H1 (cell line): ENCODE measurements at regions not wholly inside any gene's neighbourhood (a gene's known extent, or its start where the extent isn't known, plus 50 kb on each side); places are given as distances from the start of the nearest gene placed in this dataset.

Experiments
- CEBPB ChIP-seq: IDR thresholded peaks from 2 replicates; pipeline ENCODE4 v1.6.1; 2012; ENCODE audit warnings: low read depth, low read length
- EGR1 ChIP-seq: IDR thresholded peaks from 2 replicates; pipeline ENCODE4 v1.6.1; 2011; ENCODE audit warnings: low read depth, low read length, borderline replicate concordance
- KDM1A ChIP-seq: fragments of 200-600, 300-600 bp; sonication (generic); IDR thresholded peaks from 2 replicates; pipeline ENCODE4 v1.7.1; 2016; ENCODE audit warnings: mild to moderate bottlenecking, low read length, borderline replicate concordance
- NRF1 ChIP-seq: IDR thresholded peaks from 2 replicates; pipeline ENCODE4 v1.6.1; 2011; ENCODE audit warnings: mild to moderate bottlenecking, low read depth, low read length, improper control_type of control experiment
- POLR2A ChIP-seq, 2 experiments: IDR thresholded peaks; 1 replicate in 1 of 2; 2 replicates in 1 of 2; pipeline ENCODE4 v1.6.1; 2011; ENCODE audit warnings: low read depth in 2 of 2, low read length in 2 of 2, mild to moderate bottlenecking in 2 of 2; ENCODE audit errors: control extremely low read depth in 1 of 2
- POLR2AphosphoS5 ChIP-seq: IDR thresholded peaks from 2 replicates; pipeline ENCODE4 v1.6.1; 2011; ENCODE audit warnings: low read depth, low read length
- RFX5 ChIP-seq: IDR thresholded peaks from 2 replicates; pipeline ENCODE4 v1.6.1; 2011; ENCODE audit warnings: low read depth, low read length, improper control_type of control experiment, borderline replicate concordance
- YY1 ChIP-seq: IDR thresholded peaks from 2 replicates; pipeline ENCODE4 v1.6.1; 2011; ENCODE audit warnings: low read depth, mild to moderate bottlenecking, low read length
- TF ChIP-seq, protein P1 (sequence below), 3 experiments: IDR thresholded peaks; 1 replicate in 2 of 3; 2 replicates in 1 of 3; pipeline versions ENCODE4 v1.5.1 to v1.6.1; 2011; ENCODE audit warnings: low read length in 3 of 3, mild to moderate bottlenecking in 3 of 3, inconsistent platforms in 2 of 3, low read depth in 1 of 3, moderate library complexity in 1 of 3; ENCODE audit not compliant: insufficient read depth in 1 of 3; ENCODE audit errors: control extremely low read depth in 1 of 3
- TF ChIP-seq, protein P2 (sequence below): IDR thresholded peaks from 2 replicates; pipeline ENCODE4 v1.6.1; 2011; ENCODE audit warnings: low read length, improper control_type of control experiment
- TF ChIP-seq, protein P3 (sequence below): IDR thresholded peaks from 2 replicates; pipeline ENCODE4 v1.6.1; 2012; ENCODE audit warnings: inconsistent platforms

DNA sequence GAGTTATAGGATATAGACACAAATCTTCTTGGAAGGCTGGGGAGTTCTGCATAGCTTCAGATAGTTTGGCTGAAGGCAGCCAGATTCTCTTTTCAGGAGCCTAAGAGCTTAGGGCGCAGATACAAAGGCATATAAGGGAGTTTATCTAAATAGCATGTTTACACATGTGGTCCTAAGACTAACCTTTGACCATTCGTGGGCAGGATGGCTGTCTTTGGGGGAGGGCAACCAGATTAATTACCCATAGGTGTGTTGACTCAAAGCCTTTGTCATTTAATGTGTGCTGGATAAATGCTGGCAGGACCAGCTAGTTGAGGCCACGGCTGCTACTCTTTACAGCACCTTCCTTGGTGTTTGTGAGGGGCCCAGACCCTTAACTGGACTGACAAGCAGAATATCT lies 71.8 kb downstream of the IER5 start:
- TF ChIP-seq, protein P1, sequence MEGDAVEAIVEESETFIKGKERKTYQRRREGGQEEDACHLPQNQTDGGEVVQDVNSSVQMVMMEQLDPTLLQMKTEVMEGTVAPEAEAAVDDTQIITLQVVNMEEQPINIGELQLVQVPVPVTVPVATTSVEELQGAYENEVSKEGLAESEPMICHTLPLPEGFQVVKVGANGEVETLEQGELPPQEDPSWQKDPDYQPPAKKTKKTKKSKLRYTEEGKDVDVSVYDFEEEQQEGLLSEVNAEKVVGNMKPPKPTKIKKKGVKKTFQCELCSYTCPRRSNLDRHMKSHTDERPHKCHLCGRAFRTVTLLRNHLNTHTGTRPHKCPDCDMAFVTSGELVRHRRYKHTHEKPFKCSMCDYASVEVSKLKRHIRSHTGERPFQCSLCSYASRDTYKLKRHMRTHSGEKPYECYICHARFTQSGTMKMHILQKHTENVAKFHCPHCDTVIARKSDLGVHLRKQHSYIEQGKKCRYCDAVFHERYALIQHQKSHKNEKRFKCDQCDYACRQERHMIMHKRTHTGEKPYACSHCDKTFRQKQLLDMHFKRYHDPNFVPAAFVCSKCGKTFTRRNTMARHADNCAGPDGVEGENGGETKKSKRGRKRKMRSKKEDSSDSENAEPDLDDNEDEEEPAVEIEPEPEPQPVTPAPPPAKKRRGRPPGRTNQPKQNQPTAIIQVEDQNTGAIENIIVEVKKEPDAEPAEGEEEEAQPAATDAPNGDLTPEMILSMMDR (IDR thresholded peaks at IDR 0.05; ENCODE audit: control extremely low read depth in 1 of 3, insufficient read depth in 1 of 3, low read depth in 1 of 3, low read length in 3 of 3), result no peak
- TF ChIP-seq POLR2A (IDR thresholded peaks at IDR 0.05; ENCODE audit: control extremely low read depth in 1 of 2, low read depth in 2 of 2, low read length in 2 of 2), result no peak
- TF ChIP-seq POLR2AphosphoS5, result no peak
- no peak for TF ChIP-seq NRF1
- no peak for TF ChIP-seq RFX5
- TF ChIP-seq, protein P2, sequence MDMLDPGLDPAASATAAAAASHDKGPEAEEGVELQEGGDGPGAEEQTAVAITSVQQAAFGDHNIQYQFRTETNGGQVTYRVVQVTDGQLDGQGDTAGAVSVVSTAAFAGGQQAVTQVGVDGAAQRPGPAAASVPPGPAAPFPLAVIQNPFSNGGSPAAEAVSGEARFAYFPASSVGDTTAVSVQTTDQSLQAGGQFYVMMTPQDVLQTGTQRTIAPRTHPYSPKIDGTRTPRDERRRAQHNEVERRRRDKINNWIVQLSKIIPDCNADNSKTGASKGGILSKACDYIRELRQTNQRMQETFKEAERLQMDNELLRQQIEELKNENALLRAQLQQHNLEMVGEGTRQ, result no peak
- TF ChIP-seq CEBPB, result no peak
- TF ChIP-seq, protein P3, sequence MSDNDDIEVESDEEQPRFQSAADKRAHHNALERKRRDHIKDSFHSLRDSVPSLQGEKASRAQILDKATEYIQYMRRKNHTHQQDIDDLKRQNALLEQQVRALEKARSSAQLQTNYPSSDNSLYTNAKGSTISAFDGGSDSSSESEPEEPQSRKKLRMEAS, result no peak
- no peak for TF ChIP-seq EGR1
- no peak for TF ChIP-seq YY1
- no peak for TF ChIP-seq KDM1A
